ENCODE measurements at regions not wholly inside any gene's neighbourhood (a gene's known extent, or its start where the extent isn't known, plus 50 kb on each side); places are given as distances from the start of the nearest gene placed in this dataset.

DNA sequence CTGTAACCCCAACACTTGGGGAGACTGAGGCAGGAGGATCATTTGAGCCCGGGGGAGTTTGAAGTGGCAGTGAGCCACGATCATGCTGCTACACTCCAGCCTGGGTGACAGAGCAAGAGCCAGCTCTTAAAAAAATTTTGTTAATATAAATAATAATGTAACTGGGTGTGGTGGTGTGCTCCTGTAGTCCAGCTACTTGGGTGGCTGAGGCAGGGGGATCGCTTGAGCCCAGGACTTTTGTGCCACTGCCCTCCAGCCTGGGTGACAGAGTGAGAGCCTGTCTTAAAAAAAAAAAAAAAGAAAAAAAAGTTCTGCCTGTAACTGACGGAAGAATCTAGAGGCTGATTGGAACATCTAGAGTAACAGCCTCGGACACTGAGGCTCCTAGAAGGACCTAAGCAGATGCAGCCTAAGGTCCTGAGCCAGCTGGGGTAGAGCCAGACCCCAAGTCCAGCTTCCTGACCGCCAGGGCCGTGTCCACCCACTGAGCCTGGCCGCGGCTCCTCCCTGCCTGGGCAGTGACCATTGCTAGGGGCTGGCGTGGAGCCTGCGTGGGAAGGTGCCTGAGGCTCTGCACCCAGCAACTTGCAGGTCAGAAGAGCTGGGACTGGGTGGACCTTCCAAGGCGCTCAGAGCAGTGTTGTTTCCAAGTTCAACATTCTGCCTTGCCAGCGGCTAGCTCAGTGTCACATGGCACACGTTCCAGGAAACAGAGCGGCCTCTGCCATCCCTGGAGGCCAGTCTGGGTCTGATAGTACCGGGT lies 209.4 kb upstream of the CIBAR2 start:
- Mint-ChIP-seq H3K9me3 (ENCODE audit: unreplicated experiment) (peaks cover 2% of the 10 kb centered on the region), H3K27ac (ENCODE audit: unreplicated experiment) (no peak overlapping the region)
- peak; percentile 89 for DNase-seq (ENCODE audit: low read depth)

DNA sequence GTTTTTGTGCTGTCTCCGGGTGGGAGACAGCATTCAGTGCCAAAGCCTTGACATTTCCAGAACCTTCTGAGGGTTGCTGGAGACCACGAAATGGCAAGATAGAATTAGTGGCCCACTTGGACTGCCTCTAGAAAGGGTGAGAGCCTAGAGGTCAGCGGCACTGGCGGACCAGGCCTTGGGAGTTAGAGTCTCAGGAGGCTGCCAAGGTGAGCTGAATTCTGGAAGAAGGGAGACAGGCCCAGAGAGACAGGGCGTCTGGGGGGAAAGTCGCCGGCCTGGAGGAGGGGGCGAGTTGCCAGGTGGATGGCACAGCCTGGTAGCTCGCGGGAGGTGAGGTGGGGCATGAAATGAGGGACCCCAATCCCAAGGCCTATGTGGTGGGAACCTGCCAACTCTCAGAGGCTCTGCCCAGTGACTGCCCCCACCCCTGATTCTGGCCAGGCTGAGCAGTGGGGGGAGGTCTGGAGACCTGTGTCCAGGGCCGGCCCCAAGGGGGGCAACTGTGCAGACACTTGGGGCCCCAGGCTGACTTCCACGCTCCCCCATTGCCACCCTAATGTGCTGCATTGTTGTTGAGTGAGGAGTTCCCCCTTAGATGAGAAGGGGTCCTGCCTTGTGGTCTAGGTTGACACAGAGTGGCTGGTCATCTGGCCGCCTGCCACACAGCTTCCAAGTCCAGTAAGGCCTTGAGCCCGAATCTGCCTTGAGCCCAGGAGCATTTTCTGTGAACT lies 211.1 kb upstream of the CIBAR2 start:
- peak overlapping the region; percentile 26 for H3K27ac Mint-ChIP-seq (ENCODE audit: unreplicated experiment)
- H3K36me3 ChIP-seq (ENCODE audit: insufficient read depth, low read length) = no peaks in the 10 kb centered on the region
- no peak for TF ChIP-seq EZH2 (IDR thresholded peaks at IDR 0.05; ENCODE audit: insufficient read depth, low read length)
- TF ChIP-seq, protein P1, sequence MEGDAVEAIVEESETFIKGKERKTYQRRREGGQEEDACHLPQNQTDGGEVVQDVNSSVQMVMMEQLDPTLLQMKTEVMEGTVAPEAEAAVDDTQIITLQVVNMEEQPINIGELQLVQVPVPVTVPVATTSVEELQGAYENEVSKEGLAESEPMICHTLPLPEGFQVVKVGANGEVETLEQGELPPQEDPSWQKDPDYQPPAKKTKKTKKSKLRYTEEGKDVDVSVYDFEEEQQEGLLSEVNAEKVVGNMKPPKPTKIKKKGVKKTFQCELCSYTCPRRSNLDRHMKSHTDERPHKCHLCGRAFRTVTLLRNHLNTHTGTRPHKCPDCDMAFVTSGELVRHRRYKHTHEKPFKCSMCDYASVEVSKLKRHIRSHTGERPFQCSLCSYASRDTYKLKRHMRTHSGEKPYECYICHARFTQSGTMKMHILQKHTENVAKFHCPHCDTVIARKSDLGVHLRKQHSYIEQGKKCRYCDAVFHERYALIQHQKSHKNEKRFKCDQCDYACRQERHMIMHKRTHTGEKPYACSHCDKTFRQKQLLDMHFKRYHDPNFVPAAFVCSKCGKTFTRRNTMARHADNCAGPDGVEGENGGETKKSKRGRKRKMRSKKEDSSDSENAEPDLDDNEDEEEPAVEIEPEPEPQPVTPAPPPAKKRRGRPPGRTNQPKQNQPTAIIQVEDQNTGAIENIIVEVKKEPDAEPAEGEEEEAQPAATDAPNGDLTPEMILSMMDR (IDR thresholded peaks at IDR 0.05; ENCODE audit: insufficient read depth, low read depth, low read length) = no peak
- DNase-seq (ENCODE audit: low read depth) (no peak), FAIRE-seq (no peak)
- H3K9me3 Mint-ChIP-seq (ENCODE audit: unreplicated experiment) = peaks cover 2% of the 10 kb centered on the region
- no peak overlapping the region for H3K27ac ChIP-seq (ENCODE audit: low read depth, low read length)
- no peak overlapping the region for H2AFZ ChIP-seq (ENCODE audit: low read depth, low read length)
- no peak overlapping the region for H3K4me3 Mint-ChIP-seq (ENCODE audit: unreplicated experiment)
- peaks cover 5% of the 10 kb centered on the region for H3K36me3 Mint-ChIP-seq (ENCODE audit: low read depth, unreplicated experiment)
- H3K4me1 ChIP-seq (ENCODE audit: insufficient read depth, low read length) = peaks cover 31% of the 10 kb centered on the region
- H3K27me3 ChIP-seq (ENCODE audit: insufficient read depth, low read length) = no peaks in the 10 kb centered on the region
- H3K4me3 ChIP-seq (ENCODE audit: insufficient read depth, low read depth, low read length) = no peak overlapping the region
- peaks cover 81% of the 10 kb centered on the region for H4K20me1 ChIP-seq (ENCODE audit: insufficient read depth, low read length)
- H3K27me3 Mint-ChIP-seq (ENCODE audit: low read depth, unreplicated experiment) = peaks cover 11% of the 10 kb centered on the region
- H3K9me3 ChIP-seq (ENCODE audit: insufficient read depth, low read depth, low read length) = no peaks in the 10 kb centered on the region
- H3K79me2 ChIP-seq (ENCODE audit: insufficient read depth, low read length) = no peaks in the 10 kb centered on the region
- H3K4me1 Mint-ChIP-seq (ENCODE audit: low read depth, unreplicated experiment) = peaks cover 8% of the 10 kb centered on the region
- H3K9ac ChIP-seq (ENCODE audit: low read length) = no peak overlapping the region
- no peak overlapping the region for H3K4me2 ChIP-seq (ENCODE audit: low read length)

More for the DNA sequence above, 209.4 kb upstream of the CIBAR2 start:
- no peaks in the 10 kb centered on the region for H3K79me2 ChIP-seq (ENCODE audit: insufficient read depth, low read length)
- peaks cover 1% of the 10 kb centered on the region for H3K4me1 Mint-ChIP-seq (ENCODE audit: low read depth, unreplicated experiment)
- no peaks in the 10 kb centered on the region for H3K27me3 ChIP-seq (ENCODE audit: insufficient read depth, low read length)
- peaks cover 23% of the 10 kb centered on the region for H3K4me1 ChIP-seq (ENCODE audit: insufficient read depth, low read length)
- peaks cover 86% of the 10 kb centered on the region for H4K20me1 ChIP-seq (ENCODE audit: insufficient read depth, low read length)
- no peaks in the 10 kb centered on the region for H3K36me3 ChIP-seq (ENCODE audit: insufficient read depth, low read length)
- no peak for FAIRE-seq
- no peak overlapping the region for H3K4me3 ChIP-seq (ENCODE audit: insufficient read depth, low read depth, low read length)
- TF ChIP-seq EZH2 (IDR thresholded peaks at IDR 0.05; ENCODE audit: insufficient read depth, low read length) = no peak
- TF ChIP-seq, protein P1 (IDR thresholded peaks at IDR 0.05; ENCODE audit: insufficient read depth, low read depth, low read length) = no peak
- peak overlapping the region; percentile 73 for H3K4me2 ChIP-seq (ENCODE audit: low read length)
- H2AFZ ChIP-seq (ENCODE audit: low read depth, low read length) = no peak overlapping the region
- no peaks in the 10 kb centered on the region for H3K9me3 ChIP-seq (ENCODE audit: insufficient read depth, low read depth, low read length)
- H3K27me3 Mint-ChIP-seq (ENCODE audit: low read depth, unreplicated experiment) = peaks cover 20% of the 10 kb centered on the region
- peak overlapping the region; percentile 43 for H3K9ac ChIP-seq (ENCODE audit: low read length)
- peaks cover 5% of the 10 kb centered on the region for H3K36me3 Mint-ChIP-seq (ENCODE audit: low read depth, unreplicated experiment)
- H3K27ac ChIP-seq (ENCODE audit: low read depth, low read length) = no peak overlapping the region
- no peak overlapping the region for H3K4me3 Mint-ChIP-seq (ENCODE audit: unreplicated experiment)

DNA sequence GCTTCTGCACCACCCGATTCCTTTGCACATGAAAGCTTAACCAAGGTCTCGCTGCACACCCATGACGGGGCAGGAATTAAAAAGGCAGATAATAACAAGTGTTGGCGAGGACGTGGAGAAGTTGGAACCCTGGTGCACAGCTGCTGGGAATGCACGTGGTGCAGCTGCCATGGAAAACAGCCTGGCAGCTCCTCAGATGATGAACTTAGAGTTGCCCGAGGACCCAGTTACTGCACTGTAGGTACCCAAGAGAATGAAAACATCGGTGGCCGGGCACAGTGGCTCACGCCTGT lies 211.6 kb upstream of the CIBAR2 start:
- H3K9me3 ChIP-seq (ENCODE audit: insufficient read depth, low read depth, low read length) = no peaks in the 10 kb centered on the region
- H3K4me2 ChIP-seq (ENCODE audit: low read length) = no peak overlapping the region
- TF ChIP-seq EZH2 (IDR thresholded peaks at IDR 0.05; ENCODE audit: insufficient read depth, low read length) = no peak
- TF ChIP-seq, protein P1 (IDR thresholded peaks at IDR 0.05; ENCODE audit: insufficient read depth, low read depth, low read length) = no peak
- no peak overlapping the region for H3K27ac ChIP-seq (ENCODE audit: low read depth, low read length)
- no peak for FAIRE-seq
- Mint-ChIP-seq H3K36me3 (ENCODE audit: low read depth, unreplicated experiment) (peaks cover 5% of the 10 kb centered on the region), H3K4me3 (ENCODE audit: unreplicated experiment) (no peak overlapping the region), H3K9me3 (ENCODE audit: unreplicated experiment) (peaks cover 2% of the 10 kb centered on the region), H3K4me1 (ENCODE audit: low read depth, unreplicated experiment) (peaks cover 9% of the 10 kb centered on the region), H3K27me3 (ENCODE audit: low read depth, unreplicated experiment) (peaks cover 7% of the 10 kb centered on the region), H3K27ac (ENCODE audit: unreplicated experiment) (peak overlapping the region; percentile 26)
- H3K79me2 ChIP-seq (ENCODE audit: insufficient read depth, low read length) = no peaks in the 10 kb centered on the region
- no peaks in the 10 kb centered on the region for H3K27me3 ChIP-seq (ENCODE audit: insufficient read depth, low read length)
- H4K20me1 ChIP-seq (ENCODE audit: insufficient read depth, low read length) = peaks cover 81% of the 10 kb centered on the region
- H2AFZ ChIP-seq (ENCODE audit: low read depth, low read length) = no peak overlapping the region
- H3K4me3 ChIP-seq (ENCODE audit: insufficient read depth, low read depth, low read length) = no peak overlapping the region
- peaks cover 36% of the 10 kb centered on the region for H3K4me1 ChIP-seq (ENCODE audit: insufficient read depth, low read length)
- H3K9ac ChIP-seq (ENCODE audit: low read length) = no peak overlapping the region
- H3K36me3 ChIP-seq (ENCODE audit: insufficient read depth, low read length) = no peaks in the 10 kb centered on the region
- no peak for DNase-seq (ENCODE audit: low read depth)
